Upper lobe of left lung (tissue), 6 donors: ENCODE measurements at regions not wholly inside any gene's neighbourhood (a gene's known extent, or its start where the extent isn't known, plus 50 kb on each side); places are given as distances from the start of the nearest gene placed in this dataset.

Experiments
- ATAC-seq, 2 donors: fragments of 200-7000 bp; cut with Tn5 transposase; one replicate each; pipeline ENCODE4 v1.9.1; 2022; ENCODE audit warnings: mild to moderate bottlenecking in 2 of 2, moderate library complexity in 2 of 2; ENCODE audit not compliant: low FRiP score in 2 of 2
- DNase-seq, 2 donors: peaks; one replicate each; pipeline ENCODE4 v3.0.0-alpha.2; 2019 to 2020
- H3K27ac ChIP-seq, 4 donors: fragments of 200-600 bp; sonication (generic); one replicate each; pipeline ENCODE4 v1.5.1; 2016 to 2019
- H3K27me3 ChIP-seq, 4 donors: fragments of 200-600 bp; sonication (generic); one replicate each; pipeline ENCODE4 v1.5.1; 2017 to 2019
- H3K36me3 ChIP-seq, 4 donors: fragments of 200-600 bp; sonication (generic); one replicate each; pipeline ENCODE4 v1.5.1; 2016 to 2019
- H3K4me1 ChIP-seq, 4 donors: fragments of 200-600 bp; sonication (generic); one replicate each; pipeline ENCODE4 v1.5.1; 2018 to 2019
- H3K4me3 ChIP-seq, 4 donors: fragments of 200-600 bp; sonication (generic); one replicate each; pipeline ENCODE4 v1.5.1; 2017 to 2019; ENCODE audit warnings: mild to moderate bottlenecking in 2 of 4, moderate library complexity in 1 of 4
- H3K9me3 ChIP-seq, 4 donors: fragments of 200-600 bp; sonication (generic); one replicate each; pipeline ENCODE4 v1.5.1; 2018 to 2019
- CTCF ChIP-seq, 6 experiments: fragments of 450-650 bp in 4 of 6; fragments of 200-600 bp in 2 of 6; sonication (generic) in 2 of 6; IDR thresholded peaks; one replicate each; pipeline ENCODE4 v1.5.1; 2016 to 2019; ENCODE audit warnings: antibody characterized with exemption in 6 of 6
- EP300 ChIP-seq, 4 donors: sonication (generic); formaldehyde crosslinking; IDR thresholded peaks; one replicate each; pipeline ENCODE4 v1.5.1; 2017; ENCODE audit warnings: antibody characterized with exemption in 4 of 4, control low read depth in 2 of 4
- POLR2A ChIP-seq, 4 donors: fragments of 450-650 bp; IDR thresholded peaks; one replicate each; pipeline ENCODE4 v1.5.1; 2016 to 2017; ENCODE audit warnings: antibody characterized with exemption in 4 of 4, mild to moderate bottlenecking in 2 of 4
- POLR2AphosphoS5 ChIP-seq, 2 donors: sonication (generic); formaldehyde crosslinking; IDR thresholded peaks; one replicate each; pipeline ENCODE4 v1.5.1; 2017; ENCODE audit warnings: antibody characterized with exemption in 2 of 2
- WGBS, 2 donors: methylation state at CpG; one replicate each; pipeline ENCODE4 v1.1.5; 2017 to 2018; 5-methylcytosine and 5-hydroxymethylcytosine counted together
- donor health status: DM: no; HTN: no; CAD: no; lungs with moderate emphysema.
- donor health status: DM: no; HTN: yes; CAD: no; lungs with severe emphysema.

DNA sequence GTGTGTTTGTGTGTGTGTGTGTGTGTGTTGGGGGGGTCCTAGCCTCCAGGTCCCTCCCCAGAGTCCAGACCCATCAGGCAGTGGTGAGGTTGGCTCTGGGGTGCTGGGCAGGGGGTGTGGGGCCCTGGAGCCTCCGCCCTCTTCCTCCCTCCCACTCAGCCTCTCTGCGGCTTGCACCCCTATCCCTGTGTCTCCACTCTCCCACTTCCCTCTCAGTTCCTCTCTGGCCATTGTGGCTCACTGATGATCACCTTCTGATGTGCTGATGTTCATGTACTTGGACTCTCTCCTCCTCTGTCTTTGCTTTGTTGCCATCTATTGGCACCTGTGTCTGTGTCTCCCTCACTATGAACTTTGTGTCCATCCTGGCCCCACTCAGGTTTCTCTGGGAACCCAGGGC, 298.7 kb downstream of the ZEB1 start:
- no peak for ATAC-seq
- H3K36me3 ChIP-seq, result no peaks in the 10 kb centered on the region
- no peak for DNase-seq
- H3K27ac ChIP-seq, result no peak overlapping the region
- H3K27me3 ChIP-seq, result no peaks in the 10 kb centered on the region
- peaks cover 16 to 31% (median 19%) of the 10 kb centered on the region in 4 donors for H3K4me1 ChIP-seq
- no peak overlapping the region for H3K4me3 ChIP-seq
- TF ChIP-seq CTCF (IDR thresholded peaks at IDR 0.05) (no peak), POLR2A (IDR thresholded peaks at IDR 0.05) (no peak), EP300 (IDR thresholded peaks at IDR 0.05) (no peak), POLR2AphosphoS5 (IDR thresholded peaks at IDR 0.05) (no peak)
- WGBS, 2 donors, result 77 to 97% methylated on average over 2 of the region's 2 CpGs
- H3K9me3 ChIP-seq, result no peaks in the 10 kb centered on the region

- ATAC-seq, result no peak
- Histone ChIP-seq H3K27me3 (no peaks in the 10 kb centered on the region), H3K4me3 (no peak overlapping the region), H3K4me1 (peaks cover 17 to 34% (median 21%) of the 10 kb centered on the region in 4 donors), H3K36me3 (no peaks in the 10 kb centered on the region), H3K27ac (no peak overlapping the region), H3K9me3 (no peaks in the 10 kb centered on the region)
- WGBS, 2 donors, result 91 to 100% methylated on average over 2 of the region's 2 CpGs
- no peak for DNase-seq
- TF ChIP-seq POLR2A (IDR thresholded peaks at IDR 0.05), result no peak
- no peak for TF ChIP-seq EP300 (IDR thresholded peaks at IDR 0.05)
- TF ChIP-seq CTCF (IDR thresholded peaks at IDR 0.05), result no peak
- no peak for TF ChIP-seq POLR2AphosphoS5 (IDR thresholded peaks at IDR 0.05)
Observed at GRCh38 chr10:31617133-31617532, 298.1 kb downstream of the ZEB1 start.

DNA sequence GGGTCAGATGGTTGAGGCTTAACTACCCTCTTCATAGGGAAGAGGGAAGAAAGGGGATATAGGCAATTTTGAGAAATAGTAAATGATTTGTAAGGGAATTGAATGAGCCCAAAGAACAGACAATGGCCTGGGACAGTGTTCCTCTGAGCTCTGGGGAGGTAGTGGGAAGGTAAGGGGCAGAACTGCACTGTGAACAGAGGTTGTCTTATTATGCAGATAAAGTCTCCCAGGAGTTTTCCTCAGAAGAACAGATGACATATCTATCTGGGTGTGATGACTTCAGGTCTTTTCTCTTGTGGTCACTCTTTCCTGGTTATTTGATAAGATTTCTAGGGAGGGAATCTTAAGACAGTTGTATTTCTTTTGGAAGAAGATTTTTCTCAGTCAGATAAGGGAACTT, 296.1 kb downstream of the ZEB1 start:
- Histone ChIP-seq H3K27ac (no peak overlapping the region), H3K36me3 (no peaks in the 10 kb centered on the region), H3K27me3 (no peaks in the 10 kb centered on the region), H3K4me3 (no peak overlapping the region), H3K4me1 (peaks cover 9 to 30% (median 19%) of the 10 kb centered on the region in 4 donors), H3K9me3 (no peaks in the 10 kb centered on the region)
- TF ChIP-seq POLR2AphosphoS5 (IDR thresholded peaks at IDR 0.05) (no peak), CTCF (IDR thresholded peaks at IDR 0.05) (no peak)
- ATAC-seq, result no peak
- DNase-seq, result no peak

DNA sequence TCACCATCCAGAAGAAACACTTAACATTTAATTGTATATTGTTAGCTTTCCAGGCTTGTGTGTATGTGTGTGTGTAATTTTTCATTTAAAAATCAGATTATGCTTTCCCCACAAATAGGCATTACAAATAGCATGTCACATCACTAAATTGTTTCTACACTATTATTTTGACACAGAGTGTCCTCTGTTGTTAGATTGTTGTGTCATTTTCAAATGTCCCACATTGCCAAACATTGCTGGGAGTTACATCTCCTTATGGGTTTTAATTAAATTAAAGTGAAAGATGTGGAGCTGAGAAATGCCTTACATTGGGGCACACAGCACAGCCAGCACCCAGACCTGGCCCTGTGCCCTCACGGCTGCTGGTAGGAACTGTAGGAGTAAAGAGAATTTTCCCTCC, 295.6 kb downstream of the ZEB1 start:
- no peaks in the 10 kb centered on the region for H3K27me3 ChIP-seq
- no peak for TF ChIP-seq POLR2A (IDR thresholded peaks at IDR 0.05)
- TF ChIP-seq CTCF (IDR thresholded peaks at IDR 0.05), result no peak
- TF ChIP-seq POLR2AphosphoS5 (IDR thresholded peaks at IDR 0.05), result no peak
- DNase-seq (no peak), ATAC-seq (no peak)
- no peak overlapping the region for H3K27ac ChIP-seq
- 94 to 100% methylated on average over 1 of the region's 1 CpG for WGBS, 2 donors
- H3K4me1 ChIP-seq, result peaks cover 4 to 25% (median 15%) of the 10 kb centered on the region in 4 donors
- no peaks in the 10 kb centered on the region for H3K9me3 ChIP-seq
- no peaks in the 10 kb centered on the region for H3K36me3 ChIP-seq
- H3K4me3 ChIP-seq, result no peak overlapping the region

DNA sequence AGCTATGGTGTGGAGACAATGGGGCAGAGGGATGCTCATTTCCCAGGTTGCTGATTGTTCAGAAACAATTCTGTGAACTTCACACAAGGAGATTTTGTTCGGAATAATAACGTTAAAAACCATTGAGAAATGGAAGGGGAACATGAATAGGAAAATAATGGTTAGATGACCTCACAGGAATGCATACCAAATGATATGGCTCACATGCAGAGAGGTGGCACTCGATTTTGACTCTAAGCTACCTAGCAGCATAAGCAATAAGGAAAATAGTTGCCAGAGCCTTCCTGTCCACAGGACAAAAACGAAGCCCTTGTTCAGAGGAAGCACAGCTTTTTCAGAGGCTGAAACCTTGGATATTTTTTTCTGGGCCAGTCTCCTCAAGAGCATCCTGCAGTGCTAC, 293.1 kb downstream of the ZEB1 start:
- Histone ChIP-seq H3K4me3 (no peak overlapping the region), H3K27me3 (no peaks in the 10 kb centered on the region), H3K27ac (peak overlapping the region in 1 of 4 donors; percentile 26), H3K36me3 (no peaks in the 10 kb centered on the region), H3K9me3 (no peaks in the 10 kb centered on the region), H3K4me1 (peaks cover 0 to 8% (median 4%) of the 10 kb centered on the region in 4 donors)
- ATAC-seq (no peak), DNase-seq (no peak)
- TF ChIP-seq EP300 (IDR thresholded peaks at IDR 0.05) (no peak), CTCF (IDR thresholded peaks at IDR 0.05) (no peak), POLR2A (IDR thresholded peaks at IDR 0.05) (no peak), POLR2AphosphoS5 (IDR thresholded peaks at IDR 0.05) (no peak)
- WGBS, 2 donors, result 47 to 55% methylated on average over 4 of the region's 4 CpGs
